ENCODE measurements at regions not wholly inside any gene's neighbourhood (a gene's known extent, or its start where the extent isn't known, plus 50 kb on each side); places are given as distances from the start of the nearest gene placed in this dataset.

DNA sequence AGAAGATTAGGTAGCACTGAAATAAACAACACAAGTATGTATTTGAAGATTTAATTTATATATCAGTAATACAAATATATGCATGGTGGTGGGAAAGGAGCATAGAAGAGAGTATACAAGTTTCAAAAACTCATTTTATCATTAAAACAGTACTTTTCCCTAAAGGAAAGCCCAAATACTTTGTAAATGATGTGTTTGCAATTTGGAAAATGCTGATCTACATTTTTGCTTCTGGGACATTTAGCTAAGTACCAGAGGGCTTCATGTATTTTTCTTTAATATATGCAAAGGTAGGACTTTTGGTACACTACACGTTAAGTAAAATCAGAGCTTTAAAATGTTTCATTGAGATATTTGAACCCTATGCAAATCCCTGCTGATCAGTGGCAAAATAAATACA is 1624.2 kb downstream of the SUCLG1 start:
- Histone ChIP-seq H3K36me3 (ENCODE audit: insufficient read depth, low read length) (no peaks in the 10 kb centered on the region), H3K27me3 (ENCODE audit: insufficient read depth, low read length) (no peaks in the 10 kb centered on the region), H3K9me3 (ENCODE audit: low read length) (no peaks in the 10 kb centered on the region), H3K4me1 (ENCODE audit: insufficient read depth, low read length) (peaks cover 21% of the 10 kb centered on the region), H2AFZ (ENCODE audit: low read depth, low read length) (no peak overlapping the region), H3K4me3 (ENCODE audit: low read length) (no peak overlapping the region)

DNA sequence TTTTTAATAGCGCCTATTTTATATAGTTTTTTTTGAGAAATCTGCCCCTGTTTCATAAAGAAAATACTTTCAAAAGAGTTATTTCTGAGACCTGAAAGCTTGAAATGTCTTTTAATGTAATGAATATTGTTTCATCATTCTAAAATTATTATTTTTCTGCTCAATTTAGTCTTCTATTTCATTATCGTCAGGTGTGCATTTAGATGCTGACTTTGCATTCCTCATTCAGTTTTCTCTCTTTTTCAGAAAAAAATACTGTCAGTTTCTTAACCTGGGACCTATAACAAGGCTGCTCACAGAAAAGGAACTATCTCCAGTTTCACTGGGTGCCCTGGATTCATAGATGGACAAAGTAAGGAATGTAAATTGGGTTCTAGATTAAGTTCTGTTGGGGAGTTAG is 1631.7 kb downstream of the SUCLG1 start:
- peaks cover 11% of the 10 kb centered on the region for H3K4me1 ChIP-seq (ENCODE audit: insufficient read depth, low read length)
- no peak overlapping the region for H3K4me3 ChIP-seq (ENCODE audit: low read length)
- no peaks in the 10 kb centered on the region for H3K36me3 ChIP-seq (ENCODE audit: insufficient read depth, low read length)
- no peak overlapping the region for H2AFZ ChIP-seq (ENCODE audit: low read depth, low read length)
- H3K9me3 ChIP-seq (ENCODE audit: low read length) = no peaks in the 10 kb centered on the region
- no peaks in the 10 kb centered on the region for H3K27me3 ChIP-seq (ENCODE audit: insufficient read depth, low read length)

DNA sequence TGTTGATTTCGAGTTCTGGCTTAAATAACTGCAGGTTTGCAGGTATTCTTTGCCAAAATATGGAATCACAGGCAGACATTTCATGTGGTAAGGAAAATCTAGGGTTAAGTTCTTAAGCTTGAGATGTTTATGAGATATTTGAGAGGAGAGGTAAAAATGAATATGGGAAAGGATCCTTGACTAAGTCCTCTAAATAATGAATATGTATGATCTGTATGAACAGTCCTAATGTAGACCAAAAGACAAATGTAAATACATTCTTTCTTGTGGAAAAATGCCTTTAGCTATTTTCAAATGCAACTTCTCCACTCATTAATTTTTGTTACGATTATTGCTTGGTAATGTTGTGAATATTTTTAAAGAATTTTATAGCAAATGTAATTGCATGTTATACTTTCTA is 1632.6 kb downstream of the SUCLG1 start:
- Histone ChIP-seq H3K27me3 (ENCODE audit: insufficient read depth, low read length) (no peaks in the 10 kb centered on the region), H3K4me3 (ENCODE audit: low read length) (no peak overlapping the region), H2AFZ (ENCODE audit: low read depth, low read length) (no peak overlapping the region), H3K4me1 (ENCODE audit: insufficient read depth, low read length) (peaks cover 2% of the 10 kb centered on the region), H3K36me3 (ENCODE audit: insufficient read depth, low read length) (no peaks in the 10 kb centered on the region), H3K9me3 (ENCODE audit: low read length) (no peaks in the 10 kb centered on the region)

DNA sequence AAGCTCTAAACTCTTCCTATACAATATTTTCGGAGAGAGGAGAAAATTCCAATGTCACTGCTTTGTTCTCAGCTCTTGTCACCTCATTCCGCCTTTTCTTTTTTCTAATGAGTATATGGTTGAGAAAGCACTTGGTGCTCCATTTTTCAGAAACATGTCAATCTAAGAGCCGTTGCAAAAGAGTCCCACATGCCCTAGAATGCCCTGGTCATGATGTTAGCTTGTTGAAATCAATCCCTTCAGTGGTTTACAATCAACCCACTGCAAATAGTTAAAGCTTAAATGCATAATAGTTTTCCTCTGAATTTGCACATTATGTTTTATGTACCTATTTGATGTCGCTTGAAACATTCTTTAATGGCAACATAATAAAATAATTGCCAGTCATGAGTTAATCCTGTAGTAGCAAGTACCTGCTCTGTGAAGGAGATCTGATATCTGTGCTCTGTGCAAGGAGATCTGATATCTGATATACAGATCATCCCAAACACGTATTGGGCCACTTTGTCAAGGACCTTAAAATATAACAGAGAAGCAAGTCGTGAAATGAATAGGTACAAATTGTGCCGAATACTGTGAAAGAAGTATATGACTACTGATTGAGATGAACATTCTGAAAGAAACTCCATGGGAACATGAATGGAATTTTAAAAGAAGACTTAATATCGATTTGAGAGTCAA is 1633.5 kb downstream of the SUCLG1 start:
- no peak overlapping the region for H3K4me3 ChIP-seq (ENCODE audit: low read length)
- H3K4me1 ChIP-seq (ENCODE audit: insufficient read depth, low read length) = no peaks in the 10 kb centered on the region

DNA sequence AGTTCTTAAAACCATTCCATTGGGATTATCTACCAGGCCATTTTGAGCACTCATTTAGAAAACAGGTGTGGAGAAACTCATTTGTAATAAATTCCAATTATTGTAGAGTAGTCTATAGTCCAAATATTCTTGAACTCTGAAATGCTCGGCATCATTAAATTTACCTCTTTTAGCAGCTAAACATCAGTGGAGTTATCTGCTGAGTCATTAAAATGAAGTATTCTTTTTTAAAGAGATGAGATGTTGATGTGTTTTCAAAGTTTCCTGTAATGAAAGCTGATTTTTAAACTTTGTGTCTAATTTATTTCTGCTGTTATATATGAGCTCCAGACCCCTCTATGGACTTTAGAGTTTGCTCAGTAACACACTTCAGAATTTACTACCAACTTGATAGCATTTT is 1635.2 kb downstream of the SUCLG1 start:
- Histone ChIP-seq H3K4me1 (ENCODE audit: insufficient read depth, low read length) (no peaks in the 10 kb centered on the region), H2AFZ (ENCODE audit: low read depth, low read length) (no peak overlapping the region), H3K36me3 (ENCODE audit: insufficient read depth, low read length) (no peaks in the 10 kb centered on the region), H3K4me3 (ENCODE audit: low read length) (no peak overlapping the region), H3K27me3 (ENCODE audit: insufficient read depth, low read length) (no peaks in the 10 kb centered on the region), H3K9me3 (ENCODE audit: low read length) (no peaks in the 10 kb centered on the region)

More for the DNA sequence above, 1633.5 kb downstream of the SUCLG1 start:
- no peaks in the 10 kb centered on the region for H3K9me3 ChIP-seq (ENCODE audit: low read length)
- no peaks in the 10 kb centered on the region for H3K36me3 ChIP-seq (ENCODE audit: insufficient read depth, low read length)
- H2AFZ ChIP-seq (ENCODE audit: low read depth, low read length) = no peak overlapping the region
- H3K27me3 ChIP-seq (ENCODE audit: insufficient read depth, low read length) = no peaks in the 10 kb centered on the region

DNA sequence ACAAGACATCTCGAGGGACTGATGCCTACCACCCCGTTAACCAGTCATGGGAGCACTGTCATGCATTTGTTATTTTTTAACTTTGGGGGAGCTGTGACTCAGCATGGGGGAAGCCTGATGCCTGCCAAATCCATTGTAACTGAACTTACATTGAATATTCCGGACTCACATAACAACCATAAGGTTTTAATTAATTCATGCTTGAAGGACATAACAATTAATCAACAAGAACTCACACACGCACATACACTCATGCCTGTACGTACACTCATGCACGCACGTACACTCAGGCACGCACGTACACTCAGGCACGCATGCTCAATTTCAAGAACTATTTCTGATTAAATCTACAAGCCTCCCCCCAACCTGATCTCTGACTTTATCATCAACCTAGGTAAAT is 1639.1 kb downstream of the SUCLG1 start:
- H3K9me3 ChIP-seq (ENCODE audit: low read length) = no peaks in the 10 kb centered on the region
- no peak overlapping the region for H2AFZ ChIP-seq (ENCODE audit: low read depth, low read length)
- H3K36me3 ChIP-seq (ENCODE audit: insufficient read depth, low read length) = no peaks in the 10 kb centered on the region
- no peak overlapping the region for H3K4me3 ChIP-seq (ENCODE audit: low read length)
- H3K4me1 ChIP-seq (ENCODE audit: insufficient read depth, low read length) = no peaks in the 10 kb centered on the region
- no peaks in the 10 kb centered on the region for H3K27me3 ChIP-seq (ENCODE audit: insufficient read depth, low read length)

DNA sequence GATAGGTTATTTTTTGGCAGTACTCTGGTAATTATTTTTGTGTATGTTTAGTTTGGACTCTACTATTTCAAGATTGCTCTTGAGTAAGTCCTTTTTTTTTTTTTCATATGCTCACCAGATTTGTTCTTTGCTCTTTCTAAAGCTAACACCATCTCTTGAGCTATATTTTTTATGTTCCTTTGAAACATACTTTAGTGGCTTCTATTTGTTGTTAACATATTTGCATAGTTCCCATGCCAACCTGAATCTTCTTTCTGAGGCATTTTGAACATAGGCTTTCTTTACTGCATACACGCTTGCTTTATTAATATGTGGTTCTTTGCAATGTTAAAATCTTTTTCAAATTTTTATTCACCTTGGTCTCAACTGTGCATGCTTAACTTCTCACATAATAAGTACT is 1644.9 kb downstream of the SUCLG1 start:
- Histone ChIP-seq H3K9me3 (ENCODE audit: low read length) (no peaks in the 10 kb centered on the region), H3K27me3 (ENCODE audit: insufficient read depth, low read length) (no peaks in the 10 kb centered on the region), H3K36me3 (ENCODE audit: insufficient read depth, low read length) (no peaks in the 10 kb centered on the region), H3K4me1 (ENCODE audit: insufficient read depth, low read length) (peaks cover 2% of the 10 kb centered on the region), H3K4me3 (ENCODE audit: low read length) (no peak overlapping the region), H2AFZ (ENCODE audit: low read depth, low read length) (no peak overlapping the region)

DNA sequence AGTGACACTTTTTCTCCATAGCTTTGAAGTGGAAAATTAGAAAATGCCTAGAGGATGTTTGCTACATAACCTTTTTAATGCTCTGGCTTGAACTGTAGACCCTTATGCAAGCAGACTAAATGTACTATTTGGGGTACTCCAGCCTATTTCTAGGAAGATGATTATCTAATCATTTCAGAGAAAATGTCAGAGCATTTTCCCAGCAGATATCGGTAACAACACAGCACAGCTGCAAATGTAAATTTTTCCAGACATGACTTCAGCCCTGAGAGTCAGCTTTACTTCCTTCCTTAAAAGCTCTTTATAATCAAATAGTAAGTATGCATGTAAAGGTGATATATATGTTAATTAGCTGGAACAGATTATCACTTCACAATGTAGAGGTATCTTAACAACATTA is 1647.1 kb downstream of the SUCLG1 start:
- no peak overlapping the region for H2AFZ ChIP-seq (ENCODE audit: low read depth, low read length)
- no peaks in the 10 kb centered on the region for H3K36me3 ChIP-seq (ENCODE audit: insufficient read depth, low read length)
- H3K4me3 ChIP-seq (ENCODE audit: low read length) = no peak overlapping the region
- peaks cover 2% of the 10 kb centered on the region for H3K4me1 ChIP-seq (ENCODE audit: insufficient read depth, low read length)
- no peaks in the 10 kb centered on the region for H3K27me3 ChIP-seq (ENCODE audit: insufficient read depth, low read length)
- no peaks in the 10 kb centered on the region for H3K9me3 ChIP-seq (ENCODE audit: low read length)

DNA sequence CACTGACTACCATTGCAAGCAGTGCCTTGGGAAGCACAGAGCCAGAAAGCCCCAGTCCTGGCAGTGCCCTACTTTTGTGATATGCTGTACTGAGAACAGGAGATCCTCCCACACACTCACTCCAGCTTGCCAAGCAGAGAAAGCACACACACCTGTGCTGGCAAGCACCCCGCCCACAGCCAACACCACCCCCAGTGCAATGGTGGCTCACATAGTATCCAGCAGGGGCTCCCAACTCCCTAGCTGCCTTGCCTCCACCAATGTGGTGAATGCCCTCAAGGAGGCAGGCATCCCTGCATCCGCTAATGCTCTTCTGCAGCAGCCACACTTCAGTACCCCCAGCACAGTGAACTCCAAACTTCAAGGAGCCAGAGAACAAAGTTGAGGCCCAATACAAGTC is 1655.8 kb downstream of the SUCLG1 start:
- Histone ChIP-seq H2AFZ (ENCODE audit: low read depth, low read length) (no peak overlapping the region), H3K4me1 (ENCODE audit: insufficient read depth, low read length) (no peaks in the 10 kb centered on the region)

DNA sequence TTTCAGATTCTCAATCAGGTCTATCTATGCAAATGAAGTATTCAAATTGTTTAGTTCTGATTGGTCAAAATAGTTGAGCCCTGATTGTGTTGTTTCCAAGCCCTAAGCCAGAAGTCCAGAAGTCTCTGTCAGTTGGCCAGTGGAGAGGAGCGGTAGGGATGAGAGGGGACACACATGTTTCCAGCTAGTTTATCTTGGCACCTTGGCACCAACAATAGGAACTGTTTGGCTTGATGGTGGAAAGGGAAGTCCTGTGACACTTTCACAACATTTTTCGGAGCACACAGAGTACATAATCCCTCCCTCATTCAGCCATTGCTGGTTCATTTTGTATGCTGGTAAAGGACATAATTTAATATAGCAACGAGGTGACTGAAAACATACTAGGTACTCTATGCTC is 1661.6 kb downstream of the SUCLG1 start:
- Histone ChIP-seq H3K9me3 (ENCODE audit: low read length) (no peaks in the 10 kb centered on the region), H2AFZ (ENCODE audit: low read depth, low read length) (no peak overlapping the region), H3K4me1 (ENCODE audit: insufficient read depth, low read length) (no peaks in the 10 kb centered on the region), H3K27me3 (ENCODE audit: insufficient read depth, low read length) (no peaks in the 10 kb centered on the region), H3K4me3 (ENCODE audit: low read length) (no peak overlapping the region), H3K36me3 (ENCODE audit: insufficient read depth, low read length) (no peaks in the 10 kb centered on the region)

More for the DNA sequence above, 1655.8 kb downstream of the SUCLG1 start:
- Histone ChIP-seq H3K27me3 (ENCODE audit: insufficient read depth, low read length) (no peaks in the 10 kb centered on the region), H3K4me3 (ENCODE audit: low read length) (no peak overlapping the region), H3K9me3 (ENCODE audit: low read length) (no peaks in the 10 kb centered on the region), H3K36me3 (ENCODE audit: insufficient read depth, low read length) (no peaks in the 10 kb centered on the region)

DNA sequence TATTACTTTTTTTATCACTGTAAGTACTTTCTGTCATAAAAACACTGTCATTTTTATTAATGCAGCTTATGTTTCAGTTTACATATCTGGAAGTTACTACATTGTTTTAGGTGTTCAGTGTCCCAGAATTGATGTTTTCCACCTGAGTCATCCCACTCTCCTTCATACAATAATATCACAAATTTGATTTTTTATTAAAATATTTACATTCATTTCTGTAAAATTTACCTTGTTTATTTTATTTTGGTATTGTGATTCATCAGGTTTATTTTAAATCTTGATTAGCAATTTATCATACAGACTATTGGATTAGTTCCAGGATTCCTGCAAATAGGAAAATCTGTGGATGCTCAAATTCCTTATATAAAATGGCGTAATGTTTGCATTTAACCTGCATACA is 1662.9 kb downstream of the SUCLG1 start:
- no peaks in the 10 kb centered on the region for H3K27me3 ChIP-seq (ENCODE audit: insufficient read depth, low read length)
- no peak overlapping the region for H3K4me3 ChIP-seq (ENCODE audit: low read length)
- no peaks in the 10 kb centered on the region for H3K9me3 ChIP-seq (ENCODE audit: low read length)
- no peak overlapping the region for H2AFZ ChIP-seq (ENCODE audit: low read depth, low read length)
- H3K4me1 ChIP-seq (ENCODE audit: insufficient read depth, low read length) = no peaks in the 10 kb centered on the region
- H3K36me3 ChIP-seq (ENCODE audit: insufficient read depth, low read length) = no peaks in the 10 kb centered on the region

DNA sequence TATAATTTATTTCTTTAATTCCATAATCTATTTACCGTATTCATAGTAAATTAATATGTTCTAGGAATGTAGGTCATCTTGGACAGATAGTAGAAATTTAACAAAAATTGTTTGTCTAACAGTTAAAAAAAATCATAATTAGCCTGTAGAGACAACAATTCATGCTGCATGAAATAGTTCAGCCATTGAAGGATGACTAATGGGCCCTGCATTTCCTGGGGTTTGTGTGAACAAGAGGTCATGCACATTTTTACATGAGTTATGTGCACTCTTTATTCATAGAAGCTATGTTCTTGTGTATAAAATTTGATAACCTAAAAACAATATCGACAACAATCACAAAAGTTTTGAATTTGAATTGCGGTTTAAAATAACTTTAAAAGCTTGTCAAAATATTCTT is 1663.6 kb downstream of the SUCLG1 start:
- no peak overlapping the region for H3K4me3 ChIP-seq (ENCODE audit: low read length)
- no peaks in the 10 kb centered on the region for H3K36me3 ChIP-seq (ENCODE audit: insufficient read depth, low read length)
- H3K27me3 ChIP-seq (ENCODE audit: insufficient read depth, low read length) = no peaks in the 10 kb centered on the region
- no peak overlapping the region for H2AFZ ChIP-seq (ENCODE audit: low read depth, low read length)
- no peaks in the 10 kb centered on the region for H3K9me3 ChIP-seq (ENCODE audit: low read length)
- peaks cover 4% of the 10 kb centered on the region for H3K4me1 ChIP-seq (ENCODE audit: insufficient read depth, low read length)

DNA sequence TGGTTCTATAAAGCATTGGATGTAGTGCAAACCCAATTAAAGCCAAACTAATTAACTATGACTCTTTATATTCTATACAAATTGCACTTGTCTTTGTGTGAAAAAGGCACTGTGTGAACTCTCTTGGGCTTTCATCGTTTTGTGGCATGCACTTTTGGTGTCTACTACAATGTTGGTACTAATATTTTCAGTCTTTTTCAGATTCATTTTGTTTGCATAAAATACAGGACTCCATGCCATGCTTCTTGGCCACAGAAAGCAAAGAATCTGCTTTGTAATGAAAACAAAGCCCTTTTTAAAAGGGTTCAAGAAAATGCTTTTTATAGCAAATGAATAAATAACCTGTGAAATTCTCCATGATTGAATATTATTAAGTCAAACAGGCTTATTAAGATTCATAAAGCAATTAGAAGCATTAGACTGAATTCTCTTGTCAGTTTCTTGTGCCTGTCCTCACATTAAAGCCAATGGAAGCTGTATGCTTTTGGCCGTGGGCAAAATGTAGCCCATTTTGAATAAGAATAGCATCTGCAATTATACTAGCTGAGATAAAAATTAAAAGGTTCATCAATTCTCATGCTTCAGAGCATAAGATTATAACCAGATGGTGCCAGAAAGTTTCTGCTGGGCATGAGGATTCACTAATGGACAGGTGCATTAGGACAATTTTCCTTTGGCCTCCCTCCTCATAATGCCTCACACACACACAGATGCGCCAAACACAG is 1665.2 kb downstream of the SUCLG1 start:
- Histone ChIP-seq H3K4me1 (ENCODE audit: insufficient read depth, low read length) (peaks cover 7% of the 10 kb centered on the region), H2AFZ (ENCODE audit: low read depth, low read length) (no peak overlapping the region), H3K27me3 (ENCODE audit: insufficient read depth, low read length) (no peaks in the 10 kb centered on the region), H3K9me3 (ENCODE audit: low read length) (no peaks in the 10 kb centered on the region), H3K36me3 (ENCODE audit: insufficient read depth, low read length) (no peaks in the 10 kb centered on the region), H3K4me3 (ENCODE audit: low read length) (no peak overlapping the region)

DNA sequence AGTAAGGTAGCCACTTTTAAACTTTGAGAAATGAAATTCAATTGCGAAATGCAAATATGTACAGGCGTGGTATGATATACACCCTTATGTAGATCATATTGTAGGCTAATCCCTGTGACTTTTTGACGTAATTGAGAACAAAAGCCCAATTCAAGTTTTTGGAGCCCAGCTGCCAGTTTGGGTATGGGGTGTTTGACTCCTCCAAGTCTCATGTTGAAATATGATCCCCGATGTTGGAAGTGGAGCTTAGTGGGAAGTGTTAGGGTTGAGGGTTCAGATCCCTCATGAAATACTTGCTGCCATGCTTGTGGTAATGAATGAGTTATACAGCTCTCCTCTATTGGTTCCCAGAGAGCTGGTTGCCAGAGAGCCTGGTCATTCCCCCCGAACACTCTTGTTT is 1666.8 kb downstream of the SUCLG1 start:
- no peaks in the 10 kb centered on the region for H3K9me3 ChIP-seq (ENCODE audit: low read length)
- H2AFZ ChIP-seq (ENCODE audit: low read depth, low read length) = no peak overlapping the region
- H3K4me1 ChIP-seq (ENCODE audit: insufficient read depth, low read length) = peaks cover 7% of the 10 kb centered on the region
- no peak overlapping the region for H3K4me3 ChIP-seq (ENCODE audit: low read length)
- no peaks in the 10 kb centered on the region for H3K36me3 ChIP-seq (ENCODE audit: insufficient read depth, low read length)
- no peaks in the 10 kb centered on the region for H3K27me3 ChIP-seq (ENCODE audit: insufficient read depth, low read length)
